ENCODE measurements at regions not wholly inside any gene's neighbourhood (a gene's known extent, or its start where the extent isn't known, plus 50 kb on each side); places are given as distances from the start of the nearest gene placed in this dataset.

GRCh38 chr13:106917673-106918556, 350.0 kb upstream of the ARGLU1 start:
- under 1% methylated on average over 39 of the region's 63 CpGs for WGBS

GRCh38 chr13:106917024-106917571, 349.2 kb upstream of the ARGLU1 start:
- Histone ChIP-seq H3K36me3 (no peaks in the 10 kb centered on the region), H3K4me3 (peak overlapping the region; percentile 75), H3K27me3 (no peaks in the 10 kb centered on the region), H3K4me1 (peaks cover 15% of the 10 kb centered on the region), H3K27ac (peak overlapping the region; percentile 90), H3K9me3 (no peaks in the 10 kb centered on the region)
- DNase-seq (ENCODE audit: low spot score in 2 of 2): no peak
- TF ChIP-seq CTCF (IDR thresholded peaks at IDR 0.05): no peak
- TF ChIP-seq POLR2A (IDR thresholded peaks at IDR 0.05): no peak
- TF ChIP-seq POLR2AphosphoS5 (IDR thresholded peaks at IDR 0.05): no peak
- TF ChIP-seq EP300 (IDR thresholded peaks at IDR 0.05): no peak
- WGBS: 27% methylated on average over 29 of the region's 33 CpGs

More at GRCh38 chr13:106917673-106918556, 350.0 kb upstream of the ARGLU1 start:
- DNase-seq (ENCODE audit: low spot score in 2 of 2): peak; percentile 76 to 84
- no peaks in the 10 kb centered on the region for H3K9me3 ChIP-seq
- peaks cover 15% of the 10 kb centered on the region for H3K4me1 ChIP-seq
- H3K36me3 ChIP-seq: no peaks in the 10 kb centered on the region
- H3K4me3 ChIP-seq: peak overlapping the region; percentile 75
- H3K27me3 ChIP-seq: no peaks in the 10 kb centered on the region
- H3K27ac ChIP-seq: peak overlapping the region; percentile 90
- TF ChIP-seq CTCF (IDR thresholded peaks at IDR 0.05) (peak; percentile 69 to 92), POLR2A (IDR thresholded peaks at IDR 0.05) (no peak), EP300 (IDR thresholded peaks at IDR 0.05) (no peak), POLR2AphosphoS5 (IDR thresholded peaks at IDR 0.05) (peak in 1 of 3 donors; percentile 35)

- no peak for DNase-seq (ENCODE audit: low spot score in 2 of 2)
- Histone ChIP-seq H3K27me3 (no peaks in the 10 kb centered on the region), H3K4me3 (no peak overlapping the region), H3K27ac (peak overlapping the region; percentile 90), H3K4me1 (peaks cover 15% of the 10 kb centered on the region), H3K9me3 (no peaks in the 10 kb centered on the region), H3K36me3 (no peaks in the 10 kb centered on the region)
- TF ChIP-seq POLR2AphosphoS5 (IDR thresholded peaks at IDR 0.05) (no peak), CTCF (IDR thresholded peaks at IDR 0.05) (no peak), EP300 (IDR thresholded peaks at IDR 0.05) (no peak), POLR2A (IDR thresholded peaks at IDR 0.05) (no peak)
- WGBS: 53% methylated on average over 15 of the region's 15 CpGs
Observed at GRCh38 chr13:106916329-106916976, 348.5 kb upstream of the ARGLU1 start.

- Histone ChIP-seq H3K27me3 (no peaks in the 10 kb centered on the region), H3K4me1 (peaks cover 15% of the 10 kb centered on the region)
- WGBS: 75% methylated on average over 3 of the region's 3 CpGs
Observed at GRCh38 chr13:106915146-106915545, 347.2 kb upstream of the ARGLU1 start.

More at GRCh38 chr13:106915146-106915545, 347.2 kb upstream of the ARGLU1 start:
- no peak for DNase-seq (ENCODE audit: low spot score in 2 of 2)
- H3K4me3 ChIP-seq: no peak overlapping the region
- TF ChIP-seq CTCF (IDR thresholded peaks at IDR 0.05): no peak
- no peaks in the 10 kb centered on the region for H3K9me3 ChIP-seq
- H3K27ac ChIP-seq: no peak overlapping the region
- no peaks in the 10 kb centered on the region for H3K36me3 ChIP-seq
